BJ (cell line): ENCODE measurements at regions not wholly inside any gene's neighbourhood (a gene's known extent, or its start where the extent isn't known, plus 50 kb on each side); places are given as distances from the start of the nearest gene placed in this dataset.

Experiments used
- CTCF ChIA-PET: fragments of 350-600 bp; formaldehyde crosslinking; extraction: SDS; loops from one replicate; lab custom pipeline; 2021; ENCODE audit warnings: antibody characterized with exemption, inconsistent platforms; lab: Yijun Ruan, JAX
- POLR2A ChIA-PET: fragments of 300-600 bp; sonication (Branson Sonifier 250); formaldehyde crosslinking; extraction: SDS; loops from one replicate; lab custom pipeline; 2021; ENCODE audit warnings: antibody characterized with exemption; lab: Charles Lee
- DNase-seq: peaks from one replicate; pipeline ENCODE4 v3.0.0-alpha.2; 2011; ENCODE audit warnings: low read depth
- H3K27me3 ChIP-seq: 2 replicates; pipeline ENCODE4 v1.6.0; 2011; ENCODE audit warnings: low read length; ENCODE audit not compliant: control insufficient read depth, insufficient read depth
- H3K36me3 ChIP-seq: 2 replicates; pipeline ENCODE4 v1.5.1; 2011; ENCODE audit warnings: low read length; ENCODE audit not compliant: control insufficient read depth, insufficient read depth
- H3K4me3 ChIP-seq: 2 replicates; pipeline ENCODE4 v1.5.1; 2011; ENCODE audit warnings: low read depth, mild to moderate bottlenecking, control low read depth, low read length
- CTCF ChIP-seq: IDR thresholded peaks from 2 replicates; pipeline ENCODE4 v1.5.1; 2011; ENCODE audit warnings: low read depth, mild to moderate bottlenecking, control low read depth, inconsistent platforms, low read length, moderate library complexity; ENCODE audit not compliant: insufficient read depth

- CTCF ChIA-PET = no interaction called here
These were observed 733.7 kb upstream of the FRG1 start for GRCh38 chr4:189206953-189207352.

GRCh38 chr4:189207872-189208271 is 732.8 kb upstream of the FRG1 start:
- Histone ChIP-seq H3K27me3 (no peaks in the 10 kb centered on the region), H3K36me3 (no peaks in the 10 kb centered on the region), H3K4me3 (no peak overlapping the region)
- CTCF ChIA-PET = no interaction called here
- DNase-seq = no peak
- POLR2A ChIA-PET = no interaction called here
- TF ChIP-seq CTCF = no peak

More at GRCh38 chr4:189206953-189207352, 733.7 kb upstream of the FRG1 start:
- POLR2A ChIA-PET = no interaction called here
- Histone ChIP-seq H3K27me3 (no peaks in the 10 kb centered on the region), H3K36me3 (no peaks in the 10 kb centered on the region), H3K4me3 (no peak overlapping the region)
- DNase-seq = no peak
- no peak for TF ChIP-seq CTCF

- no peaks in the 10 kb centered on the region for H3K36me3 ChIP-seq
- POLR2A ChIA-PET = no interaction called here
- CTCF ChIA-PET = interaction anchor here (1.5 kb wide), 1 partner anchor 13 kb away, joined by 3 read pairs; no protein-coding TSS in a partner anchor
- H3K4me3 ChIP-seq = no peak overlapping the region
- no peak for DNase-seq
- no peaks in the 10 kb centered on the region for H3K27me3 ChIP-seq
- no peak for TF ChIP-seq CTCF
These were observed 725.1 kb upstream of the FRG1 start for GRCh38 chr4:189215574-189215973.

- ChIA-PET POLR2A (no interaction called here), CTCF (no interaction called here)
- no peaks in the 10 kb centered on the region for H3K27me3 ChIP-seq
- no peaks in the 10 kb centered on the region for H3K36me3 ChIP-seq
- no peak for DNase-seq
- no peak overlapping the region for H3K4me3 ChIP-seq
- TF ChIP-seq CTCF = no peak
These were observed 719.0 kb upstream of the FRG1 start for GRCh38 chr4:189221691-189222090.

- CTCF ChIA-PET = no interaction called here
- Histone ChIP-seq H3K27me3 (no peaks in the 10 kb centered on the region), H3K4me3 (no peak overlapping the region), H3K36me3 (no peaks in the 10 kb centered on the region)
- POLR2A ChIA-PET = no interaction called here
- no peak for DNase-seq
- no peak for TF ChIP-seq CTCF
These were observed 711.9 kb upstream of the FRG1 start for GRCh38 chr4:189228726-189229125.
